Right renal pelvis (tissue), 4 donors: ENCODE measurements at regions not wholly inside any gene's neighbourhood (a gene's known extent, or its start where the extent isn't known, plus 50 kb on each side); places are given as distances from the start of the nearest gene placed in this dataset.

Experiments used
- DNase-seq, 4 donors: peaks; one replicate each; pipeline ENCODE4 v3.0.0-alpha.2; 2013; ENCODE audit warnings: low read depth in 4 of 4, low spot score in 3 of 4, missing footprints in 1 of 4

- no peak for DNase-seq
Measured at GRCh38 chrX:109841869-109842579, 109.0 kb upstream of the ACSL4 start.

- DNase-seq = no peak
Measured at GRCh38 chrX:109842611-109843010, 109.6 kb upstream of the ACSL4 start.

GRCh38 chrX:109843963-109844751 is 111.1 kb upstream of the ACSL4 start:
- no peak for DNase-seq

- DNase-seq = no peak
Measured at GRCh38 chrX:109844986-109845385, 111.9 kb upstream of the ACSL4 start.

- no peak for DNase-seq
Measured at GRCh38 chrX:109845996-109846395, 112.9 kb upstream of the ACSL4 start.

- no peak for DNase-seq
Measured at GRCh38 chrX:109847257-109848187, 114.5 kb upstream of the ACSL4 start.

GRCh38 chrX:109848461-109849050 is 115.5 kb upstream of the ACSL4 start:
- DNase-seq = no peak

GRCh38 chrX:109854096-109854495 is 121.0 kb upstream of the ACSL4 start:
- no peak for DNase-seq

- no peak for DNase-seq
Measured at GRCh38 chrX:109855501-109855900, 122.4 kb upstream of the ACSL4 start.

- DNase-seq = no peak
Measured at GRCh38 chrX:109856974-109857373, 123.9 kb upstream of the ACSL4 start.

GRCh38 chrX:109857584-109858228 is 124.6 kb upstream of the ACSL4 start:
- DNase-seq = no peak

- no peak for DNase-seq
Measured at GRCh38 chrX:109858602-109859341, 125.7 kb upstream of the ACSL4 start.

GRCh38 chrX:109859651-109860050 is 126.6 kb upstream of the ACSL4 start:
- DNase-seq = no peak

GRCh38 chrX:109862433-109862832 is 129.4 kb upstream of the ACSL4 start:
- no peak for DNase-seq

GRCh38 chrX:109863811-109864210 is 130.8 kb upstream of the ACSL4 start:
- DNase-seq = no peak

GRCh38 chrX:109871121-109871888 is 131.6 kb upstream of the TMEM164 start:
- DNase-seq = no peak

- DNase-seq = no peak
Measured at GRCh38 chrX:109872021-109872732, 130.7 kb upstream of the TMEM164 start.

- DNase-seq = no peak
Measured at GRCh38 chrX:109873574-109873973, 129.3 kb upstream of the TMEM164 start.
